Activated CD8-positive, alpha-beta T cell treated with anti-CD3 and anti-CD28 coated beads, Interleukin-2, amount 10 ng/mL, durations not matched to agents 7 days and 5 days (primary cell): ENCODE measurements at regions not wholly inside any gene's neighbourhood (a gene's known extent, or its start where the extent isn't known, plus 50 kb on each side); places are given as distances from the start of the nearest gene placed in this dataset.

Experiments
- ATAC-seq: fragments of 150-1000 bp; cut with Tn5 transposase; one replicate; pipeline ENCODE4 v1.10.0; 2021; ENCODE audit warnings: moderate library complexity
- CTCF ChIA-PET: fragments of 350-600 bp; sonication (Branson Sonifier 250); formaldehyde crosslinking; loops from one replicate; lab custom pipeline; 2021; ENCODE audit warnings: antibody characterized with exemption; lab: Charles Lee
- POLR2A ChIA-PET: fragments of 350-600 bp; sonication (Branson Sonifier 250); formaldehyde crosslinking; loops from one replicate; lab custom pipeline; 2021; ENCODE audit warnings: antibody characterized with exemption; lab: Charles Lee
- DNase-seq: peaks from one replicate; pipeline ENCODE4 v3.0.0-alpha.2; 2020
- H3K27ac Mint-ChIP-seq: one replicate; pipeline ENCODE4 v1.8.0; 2021; ENCODE audit warnings: mild to moderate bottlenecking, mixed read lengths
- H3K27me3 Mint-ChIP-seq: one replicate; pipeline ENCODE4 v1.8.0; 2021; ENCODE audit warnings: low read depth, mixed read lengths
- H3K36me3 Mint-ChIP-seq: one replicate; pipeline ENCODE4 v1.8.0; 2021; ENCODE audit warnings: low read depth, mixed read lengths
- H3K4me1 Mint-ChIP-seq: one replicate; pipeline ENCODE4 v1.8.0; 2021; ENCODE audit warnings: low read depth, mixed read lengths
- H3K4me3 Mint-ChIP-seq: one replicate; pipeline ENCODE4 v1.8.0; 2021; ENCODE audit warnings: mild to moderate bottlenecking, mixed read lengths
- H3K9me3 Mint-ChIP-seq: one replicate; pipeline ENCODE4 v1.8.0; 2022; ENCODE audit warnings: mixed read lengths; ENCODE audit not compliant: insufficient read depth

- ChIA-PET POLR2A (no interaction called here), CTCF (no interaction called here)
- ATAC-seq (no peak), DNase-seq (no peak)
- Mint-ChIP-seq H3K27ac (no peak overlapping the region), H3K4me1 (no peaks in the 10 kb centered on the region), H3K9me3 (no peaks in the 10 kb centered on the region), H3K4me3 (no peak overlapping the region), H3K36me3 (no peaks in the 10 kb centered on the region), H3K27me3 (peaks cover 5% of the 10 kb centered on the region)
Measured at GRCh38 chr5:74546796-74547195, 93.7 kb downstream of the ENC1 start.

- no peak for DNase-seq
- H3K27ac Mint-ChIP-seq: no peak overlapping the region
- H3K36me3 Mint-ChIP-seq: no peaks in the 10 kb centered on the region
- ChIA-PET CTCF (no interaction called here), POLR2A (no interaction called here)
- no peak for ATAC-seq
- H3K4me1 Mint-ChIP-seq: no peaks in the 10 kb centered on the region
- no peak overlapping the region for H3K4me3 Mint-ChIP-seq
- H3K9me3 Mint-ChIP-seq: no peaks in the 10 kb centered on the region
- peaks cover 3% of the 10 kb centered on the region for H3K27me3 Mint-ChIP-seq
Measured at GRCh38 chr5:74544811-74545210, 95.7 kb downstream of the ENC1 start.

GRCh38 chr5:74543162-74543995, 97.1 kb downstream of the ENC1 start:
- POLR2A ChIA-PET: no interaction called here
- Mint-ChIP-seq H3K4me3 (no peak overlapping the region), H3K27me3 (peaks cover 6% of the 10 kb centered on the region), H3K36me3 (no peaks in the 10 kb centered on the region), H3K9me3 (no peaks in the 10 kb centered on the region), H3K27ac (no peak overlapping the region), H3K4me1 (no peaks in the 10 kb centered on the region)
- CTCF ChIA-PET: no interaction called here
- DNase-seq (no peak), ATAC-seq (no peak)

- Mint-ChIP-seq H3K4me1 (no peaks in the 10 kb centered on the region), H3K27ac (no peak overlapping the region), H3K4me3 (no peak overlapping the region), H3K27me3 (peaks cover 10% of the 10 kb centered on the region), H3K9me3 (no peaks in the 10 kb centered on the region), H3K36me3 (no peaks in the 10 kb centered on the region)
- CTCF ChIA-PET: no interaction called here
- no peak for DNase-seq
- POLR2A ChIA-PET: no interaction called here
- no peak for ATAC-seq
Measured at GRCh38 chr5:74542482-74542881, 98.0 kb downstream of the ENC1 start.

- Mint-ChIP-seq H3K27ac (no peak overlapping the region), H3K9me3 (no peaks in the 10 kb centered on the region), H3K4me3 (no peak overlapping the region), H3K4me1 (no peaks in the 10 kb centered on the region), H3K36me3 (no peaks in the 10 kb centered on the region), H3K27me3 (peaks cover 10% of the 10 kb centered on the region)
- POLR2A ChIA-PET: no interaction called here
- CTCF ChIA-PET: no interaction called here
- no peak for DNase-seq
- no peak for ATAC-seq
Measured at GRCh38 chr5:74541381-74541781, 99.1 kb downstream of the ENC1 start.

GRCh38 chr5:74540622-74541021, 99.9 kb downstream of the ENC1 start:
- CTCF ChIA-PET: no interaction called here
- Mint-ChIP-seq H3K4me3 (no peak overlapping the region), H3K4me1 (no peaks in the 10 kb centered on the region), H3K27me3 (peaks cover 10% of the 10 kb centered on the region), H3K36me3 (no peaks in the 10 kb centered on the region), H3K9me3 (no peaks in the 10 kb centered on the region), H3K27ac (no peak overlapping the region)
- ATAC-seq: no peak
- DNase-seq: no peak
- POLR2A ChIA-PET: no interaction called here

GRCh38 chr5:74539986-74540385, 100.5 kb downstream of the ENC1 start:
- Mint-ChIP-seq H3K27me3 (peaks cover 10% of the 10 kb centered on the region), H3K9me3 (no peaks in the 10 kb centered on the region), H3K27ac (no peak overlapping the region), H3K36me3 (no peaks in the 10 kb centered on the region), H3K4me1 (no peaks in the 10 kb centered on the region), H3K4me3 (no peak overlapping the region)
- ATAC-seq: no peak
- ChIA-PET CTCF (no interaction called here), POLR2A (no interaction called here)
- DNase-seq: no peak

GRCh38 chr5:74538206-74538661, 102.3 kb downstream of the ENC1 start:
- no peak for DNase-seq
- ChIA-PET CTCF (no interaction called here), POLR2A (no interaction called here)
- peaks cover 6% of the 10 kb centered on the region for H3K27me3 Mint-ChIP-seq
- H3K9me3 Mint-ChIP-seq: no peaks in the 10 kb centered on the region
- H3K36me3 Mint-ChIP-seq: no peaks in the 10 kb centered on the region
- no peak overlapping the region for H3K27ac Mint-ChIP-seq
- H3K4me3 Mint-ChIP-seq: no peak overlapping the region
- ATAC-seq: no peak
- H3K4me1 Mint-ChIP-seq: no peaks in the 10 kb centered on the region

- ChIA-PET POLR2A (no interaction called here), CTCF (no interaction called here)
- Mint-ChIP-seq H3K4me3 (no peak overlapping the region), H3K36me3 (no peaks in the 10 kb centered on the region), H3K27me3 (peaks cover 9% of the 10 kb centered on the region), H3K4me1 (no peaks in the 10 kb centered on the region), H3K27ac (no peak overlapping the region), H3K9me3 (no peaks in the 10 kb centered on the region)
- ATAC-seq: no peak
- no peak for DNase-seq
Measured at GRCh38 chr5:74536658-74537057, 103.9 kb downstream of the ENC1 start.

GRCh38 chr5:74535926-74536325, 104.6 kb downstream of the ENC1 start:
- Mint-ChIP-seq H3K4me1 (no peaks in the 10 kb centered on the region), H3K27ac (no peak overlapping the region), H3K36me3 (no peaks in the 10 kb centered on the region), H3K4me3 (no peak overlapping the region), H3K27me3 (peaks cover 9% of the 10 kb centered on the region), H3K9me3 (peaks cover 3% of the 10 kb centered on the region)
- CTCF ChIA-PET: no interaction called here
- POLR2A ChIA-PET: no interaction called here
- DNase-seq (no peak), ATAC-seq (no peak)

- Mint-ChIP-seq H3K36me3 (no peaks in the 10 kb centered on the region), H3K9me3 (peaks cover 3% of the 10 kb centered on the region), H3K27me3 (peaks cover 8% of the 10 kb centered on the region), H3K27ac (no peak overlapping the region), H3K4me3 (no peak overlapping the region), H3K4me1 (no peaks in the 10 kb centered on the region)
- ATAC-seq: no peak
- DNase-seq: no peak
- ChIA-PET CTCF (no interaction called here), POLR2A (no interaction called here)
Measured at GRCh38 chr5:74534397-74535129, 106.0 kb downstream of the ENC1 start.

GRCh38 chr5:74530326-74531050, 110.0 kb downstream of the ENC1 start:
- H3K4me3 Mint-ChIP-seq: no peak overlapping the region
- no peak overlapping the region for H3K27ac Mint-ChIP-seq
- H3K36me3 Mint-ChIP-seq: no peaks in the 10 kb centered on the region
- ATAC-seq (no peak), DNase-seq (no peak)
- no peaks in the 10 kb centered on the region for H3K4me1 Mint-ChIP-seq
- ChIA-PET CTCF (no interaction called here), POLR2A (interaction anchor here (0.5 kb wide), 1 partner anchor 22 kb away, joined by 3 read pairs; no protein-coding TSS in a partner anchor)
- H3K27me3 Mint-ChIP-seq: peaks cover 3% of the 10 kb centered on the region
- H3K9me3 Mint-ChIP-seq: peaks cover 3% of the 10 kb centered on the region
